Fibroblast of the aortic adventitia (primary cell): ENCODE measurements at regions not wholly inside any gene's neighbourhood (a gene's known extent, or its start where the extent isn't known, plus 50 kb on each side); places are given as distances from the start of the nearest gene placed in this dataset.
"Not testable (repeated sequence)": the region's sequence is repeated elsewhere in the genome, so short reads cannot be mapped to it uniquely, and the experiment has no call there.

Experiments
- DNase-seq: peaks from one replicate; pipeline ENCODE4 v3.0.0-alpha.2; 2010; ENCODE audit warnings: low read depth
- H3K4me3 ChIP-seq: 2 replicates; pipeline ENCODE4 v1.5.1; 2011; ENCODE audit warnings: low read depth, mild to moderate bottlenecking, control low read depth, low read length, moderate library complexity
- CTCF ChIP-seq: IDR thresholded peaks from 2 replicates; pipeline ENCODE4 v1.5.1; 2011; ENCODE audit warnings: mild to moderate bottlenecking, low read length, control low read depth, inconsistent platforms; ENCODE audit not compliant: insufficient read depth

GRCh38 chr18:59079264-59079663 lies 60.4 kb upstream of the SEC11C start:
- no peak overlapping the region for H3K4me3 ChIP-seq
- no peak for DNase-seq
- no peak for TF ChIP-seq CTCF

GRCh38 chr18:59079687-59080501 lies 59.8 kb upstream of the SEC11C start:
- H3K4me3 ChIP-seq, DNase-seq: not testable (repeated sequence)

GRCh38 chr18:59083136-59083818 lies 56.4 kb upstream of the SEC11C start:
- H3K4me3 ChIP-seq, result no peak overlapping the region
- no peak for DNase-seq
- TF ChIP-seq CTCF, result no peak

GRCh38 chr18:59085126-59085794 lies 54.4 kb upstream of the SEC11C start:
- no peak for DNase-seq
- TF ChIP-seq CTCF, result no peak
- H3K4me3 ChIP-seq, result no peak overlapping the region

- DNase-seq, result peak; percentile 69
- TF ChIP-seq CTCF, result no peak
- no peak overlapping the region for H3K4me3 ChIP-seq
Observed at GRCh38 chr18:59085797-59086196, 53.9 kb upstream of the SEC11C start.

- no peak for DNase-seq
- no peak for TF ChIP-seq CTCF
- H3K4me3 ChIP-seq, result no peak overlapping the region
Observed at GRCh38 chr18:59086522-59086921, 53.2 kb upstream of the SEC11C start.

- no peak for DNase-seq
- no peak overlapping the region for H3K4me3 ChIP-seq
- no peak for TF ChIP-seq CTCF
Observed at GRCh38 chr18:59087391-59087790, 52.3 kb upstream of the SEC11C start.
